T-cell (primary cell): ENCODE measurements at regions not wholly inside any gene's neighbourhood (a gene's known extent, or its start where the extent isn't known, plus 50 kb on each side); places are given as distances from the start of the nearest gene placed in this dataset.
"Not testable (repeated sequence)": the region's sequence is repeated elsewhere in the genome, so short reads cannot be mapped to it uniquely, and the experiment has no call there.

Experiments used
- ATAC-seq, 4 experiments: fragments of 200-7000 bp in 3 of 4; fragments of 150-1000 bp in 1 of 4; cut with Tn5 transposase; replicated peaks in 1 of 4; 1 replicate in 3 of 4; 2 replicates in 1 of 4; pipeline ENCODE4 v1.10.0; 2021; ENCODE audit warnings: moderate library complexity in 3 of 4, mild to moderate bottlenecking in 2 of 4, moderate number of reproducible peaks in 1 of 4
- CTCF ChIA-PET, 2 donors: fragments of 300-600 bp; sonication (Branson Sonifier 250); formaldehyde crosslinking; loops; one replicate each; lab custom pipeline; 2022; ENCODE audit warnings: antibody characterized with exemption in 2 of 2; lab: Charles Lee
- POLR2A ChIA-PET, 2 donors: fragments of 300-600 bp; sonication (Branson Sonifier 250); formaldehyde crosslinking; loops; one replicate each; lab custom pipeline; 2022; ENCODE audit warnings: antibody characterized with exemption in 2 of 2; lab: Charles Lee
- DNase-seq, 35 experiments: peaks; one replicate each; pipeline versions ENCODE4 v3.0.0 to v3.0.0-alpha.2; 2013 to 2023
- H3K27ac ChIP-seq: one replicate; pipeline ENCODE4 v1.5.1; 2013; ENCODE audit warnings: low read length
- H3K27me3 ChIP-seq, 2 experiments: replicated peaks in 1 of 2; 1 replicate in 1 of 2; 2 replicates in 1 of 2; pipeline versions ENCODE4 v1.6.1 to v1.7.0; 2013; ENCODE audit warnings: low read length in 1 of 2, mixed read lengths in 1 of 2; ENCODE audit not compliant: control insufficient read depth in 2 of 2, insufficient read depth in 2 of 2; ENCODE audit errors: extremely low read depth in 1 of 2
- H3K36me3 ChIP-seq, 2 donors: 1 replicate in 1 of 2; 2 replicates in 1 of 2; pipeline versions ENCODE4 v1.6.1 to v1.7.0; 2013; ENCODE audit warnings: low read length in 1 of 2; ENCODE audit not compliant: control insufficient read depth in 2 of 2, insufficient read depth in 1 of 2; ENCODE audit errors: extremely low read depth in 1 of 2
- H3K4me1 ChIP-seq, 2 experiments: 1 replicate in 1 of 2; 2 replicates in 1 of 2; pipeline versions ENCODE4 v1.6.1 to v1.7.0; 2013; ENCODE audit warnings: low read length in 2 of 2, mixed read lengths in 1 of 2; ENCODE audit not compliant: insufficient read depth in 2 of 2, control insufficient read depth in 1 of 2; ENCODE audit errors: extremely low read depth in 1 of 2
- H3K4me3 ChIP-seq, 2 donors: 1 replicate in 1 of 2; 2 replicates in 1 of 2; pipeline versions ENCODE4 v1.5.1 to v1.7.0; 2013; ENCODE audit warnings: mild to moderate bottlenecking in 2 of 2, low read length in 1 of 2, moderate library complexity in 1 of 2; ENCODE audit not compliant: control insufficient read depth in 1 of 2; ENCODE audit errors: extremely low read depth in 1 of 2
- H3K9me3 ChIP-seq: 2 replicates; pipeline ENCODE4 v1.7.0; 2013
- H3K27ac Mint-ChIP-seq, 2 donors: one replicate each; pipeline ENCODE4 v1.8.0; 2020 to 2021; ENCODE audit warnings: mild to moderate bottlenecking in 2 of 2, mixed read lengths in 2 of 2
- H3K27me3 Mint-ChIP-seq, 2 donors: one replicate each; pipeline ENCODE4 v1.8.0; 2021 to 2022; ENCODE audit warnings: mixed read lengths in 2 of 2
- H3K36me3 Mint-ChIP-seq: one replicate; pipeline ENCODE4 v1.8.0; 2021; ENCODE audit warnings: mixed read lengths
- H3K4me1 Mint-ChIP-seq, 3 donors: one replicate each; pipeline ENCODE4 v1.8.0; 2020 to 2022; ENCODE audit warnings: mixed read lengths in 3 of 3, mild to moderate bottlenecking in 1 of 3
- H3K4me3 Mint-ChIP-seq, 3 donors: one replicate each; pipeline ENCODE4 v1.8.0; 2020 to 2022; ENCODE audit warnings: mild to moderate bottlenecking in 3 of 3, mixed read lengths in 3 of 3, moderate library complexity in 3 of 3
- H3K9me3 Mint-ChIP-seq, 3 donors: one replicate each; pipeline ENCODE4 v1.8.0; 2020 to 2022; ENCODE audit warnings: mixed read lengths in 3 of 3
- WGBS: methylation state at CpG from one replicate; pipeline ENCODE4 v1.1.5; 2013; ENCODE audit warnings: missing lambda C conversion rate; ENCODE audit not compliant: insufficient coverage; 5-methylcytosine and 5-hydroxymethylcytosine counted together

DNA sequence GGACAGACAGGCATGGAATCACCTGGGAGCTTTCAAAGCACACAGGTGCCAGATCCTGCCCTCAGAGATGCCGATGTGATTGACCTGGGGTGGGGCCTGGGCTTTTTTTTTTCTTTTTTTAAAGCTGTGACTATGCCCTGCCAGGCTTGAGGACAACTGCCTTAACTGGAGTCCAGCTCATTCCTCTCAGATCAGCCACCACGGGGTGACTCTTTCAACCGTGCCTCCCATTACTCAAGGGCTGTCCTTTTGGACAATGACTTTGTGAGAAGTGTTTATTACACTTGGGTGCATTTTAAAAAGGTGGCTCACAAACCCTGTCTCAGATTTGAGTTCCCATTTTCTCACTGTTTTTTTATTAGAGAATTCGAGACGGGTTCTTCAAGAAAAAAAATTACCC lies 57.1 kb upstream of the RALY start:
- Mint-ChIP-seq H3K4me1 (no peaks in the 10 kb centered on the region), H3K27ac (no peak overlapping the region), H3K4me3 (no peak overlapping the region), H3K27me3 (no peaks in the 10 kb centered on the region), H3K9me3 (no peaks in the 10 kb centered on the region), H3K36me3 (no peaks in the 10 kb centered on the region)
- no peaks in the 10 kb centered on the region for H3K9me3 ChIP-seq
- no peak for DNase-seq
- H3K4me1 ChIP-seq: no peaks in the 10 kb centered on the region
- no peaks in the 10 kb centered on the region for H3K36me3 ChIP-seq
- no peaks in the 10 kb centered on the region for H3K27me3 ChIP-seq
- no peak overlapping the region for H3K27ac ChIP-seq
- no peak overlapping the region for H3K4me3 ChIP-seq
- ChIA-PET POLR2A (no interaction called here), CTCF (interaction anchor here in 1 of 2 donors (0.6 kb wide), 1 partner anchor 24 kb away, joined by 3 read pairs; no protein-coding TSS in a partner anchor)
- ATAC-seq: no peak
- WGBS: 67% methylated on average over 1 of the region's 5 CpGs

DNA sequence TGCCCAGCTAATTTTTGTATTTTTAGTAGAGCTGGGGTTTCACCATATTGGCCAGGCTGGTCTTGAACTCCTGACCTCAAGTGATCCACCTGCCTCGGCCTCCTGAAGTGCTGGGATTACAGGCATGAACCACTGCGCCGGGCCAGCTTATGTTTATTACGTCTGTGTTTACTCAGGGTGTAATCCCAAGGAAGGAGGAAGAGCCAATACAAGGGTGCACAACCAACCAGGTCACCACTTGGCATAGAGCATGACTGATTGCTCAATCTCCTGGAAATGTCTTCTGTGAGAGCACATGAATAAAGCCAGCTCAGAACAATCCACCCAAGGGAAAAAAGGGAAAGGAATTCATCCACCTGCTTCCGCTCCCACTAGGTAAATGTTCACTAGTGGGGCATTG lies 54.7 kb upstream of the RALY start:
- H3K9me3 Mint-ChIP-seq, POLR2A ChIA-PET, H3K36me3 ChIP-seq, H3K27ac Mint-ChIP-seq, H3K4me3 ChIP-seq, ATAC-seq, H3K27ac ChIP-seq, H3K4me3 Mint-ChIP-seq, H3K4me1 ChIP-seq, H3K9me3 ChIP-seq, H3K36me3 Mint-ChIP-seq, H3K4me1 Mint-ChIP-seq, H3K27me3 ChIP-seq, H3K27me3 Mint-ChIP-seq, DNase-seq: not testable (repeated sequence)
- CTCF ChIA-PET: interaction anchor here in 1 of 2 donors (0.6 kb wide), 1 partner anchor 32 kb away, joined by 3 read pairs; no protein-coding TSS in a partner anchor
- 88% methylated on average over 5 of the region's 5 CpGs for WGBS

DNA sequence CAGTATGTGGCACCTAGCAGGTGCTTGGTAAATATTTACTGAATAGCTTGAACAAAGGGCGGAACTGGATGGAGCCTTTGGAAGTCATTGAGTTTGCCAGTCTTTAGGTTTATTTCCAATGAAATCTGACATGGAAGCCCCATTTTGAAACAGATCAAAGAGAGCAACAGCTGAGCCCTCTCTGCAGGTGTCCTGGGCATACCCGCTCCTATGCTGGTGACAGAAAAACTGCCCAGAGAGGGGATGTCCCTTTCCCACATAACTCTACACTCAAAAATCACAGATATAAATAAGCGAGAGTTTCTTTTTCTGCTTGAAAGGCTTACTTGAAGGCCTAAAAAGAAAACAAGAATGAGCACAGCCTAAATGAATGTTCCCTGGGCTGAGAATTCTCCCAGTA lies 53.0 kb upstream of the RALY start:
- Histone ChIP-seq H3K36me3 (no peaks in the 10 kb centered on the region), H3K27me3 (no peaks in the 10 kb centered on the region), H3K4me1 (no peaks in the 10 kb centered on the region), H3K4me3 (no peak overlapping the region), H3K9me3 (no peaks in the 10 kb centered on the region), H3K27ac (no peak overlapping the region)
- Mint-ChIP-seq H3K4me3 (no peak overlapping the region), H3K9me3 (no peaks in the 10 kb centered on the region), H3K27ac (no peak overlapping the region), H3K36me3 (no peaks in the 10 kb centered on the region), H3K4me1 (no peaks in the 10 kb centered on the region), H3K27me3 (peaks cover 0 to 3% of the 10 kb centered on the region in 2 donors)
- DNase-seq: no peak
- no peak for ATAC-seq
- POLR2A ChIA-PET: interaction anchor here in 1 of 2 donors (0.6 kb wide), 1 partner anchor 831 kb away, joined by 3 read pairs; no protein-coding TSS in a partner anchor
- 100% methylated on average over 1 of the region's 3 CpGs for WGBS
- CTCF ChIA-PET: no interaction called here
